Omental fat pad (tissue), 3 donors: ENCODE measurements at regions not wholly inside any gene's neighbourhood (a gene's known extent, or its start where the extent isn't known, plus 50 kb on each side); places are given as distances from the start of the nearest gene placed in this dataset.

ENCODE experiments used
- ATAC-seq: fragments of 150-250 bp; one replicate; pipeline ENCODE4 v1.9.1; 2016; ENCODE audit warnings: mild to moderate bottlenecking, moderate library complexity; ENCODE audit not compliant: low FRiP score
- DNase-seq: peaks from one replicate; pipeline ENCODE4 v3.0.0-alpha.2; 2019; ENCODE audit warnings: low spot score
- CTCF ChIP-seq, 3 donors: fragments of 450-650 bp; IDR thresholded peaks; one replicate each; pipeline ENCODE4 v1.5.1; 2016 to 2017; ENCODE audit warnings: antibody characterized with exemption in 3 of 3, mild to moderate bottlenecking in 3 of 3, moderate library complexity in 2 of 3

GRCh38 chr9:11500780-11501179 is 888.0 kb upstream of the PTPRD start:
- no peak for ATAC-seq
- no peak for DNase-seq
- no peak for TF ChIP-seq CTCF (IDR thresholded peaks at IDR 0.05)

GRCh38 chr9:11506980-11507379 is 894.2 kb upstream of the PTPRD start:
- no peak for TF ChIP-seq CTCF (IDR thresholded peaks at IDR 0.05)
- no peak for DNase-seq
- no peak for ATAC-seq

- TF ChIP-seq CTCF (IDR thresholded peaks at IDR 0.05): no peak
- ATAC-seq (no peak), DNase-seq (no peak)
Observed at GRCh38 chr9:11537566-11537965, 924.8 kb upstream of the PTPRD start.

- TF ChIP-seq CTCF (IDR thresholded peaks at IDR 0.05): no peak
- no peak for ATAC-seq
- DNase-seq: no peak
Observed at GRCh38 chr9:11542781-11543180, 930.0 kb upstream of the PTPRD start.

GRCh38 chr9:11546231-11546630 is 933.4 kb upstream of the PTPRD start:
- no peak for DNase-seq
- no peak for ATAC-seq
- no peak for TF ChIP-seq CTCF (IDR thresholded peaks at IDR 0.05)

- TF ChIP-seq CTCF (IDR thresholded peaks at IDR 0.05): no peak
- DNase-seq (no peak), ATAC-seq (no peak)
Observed at GRCh38 chr9:11549311-11549794, 936.6 kb upstream of the PTPRD start.

- DNase-seq: no peak
- no peak for TF ChIP-seq CTCF (IDR thresholded peaks at IDR 0.05)
- no peak for ATAC-seq
Observed at GRCh38 chr9:11551106-11551505, 938.3 kb upstream of the PTPRD start.
